ENCODE measurements at regions not wholly inside any gene's neighbourhood (a gene's known extent, or its start where the extent isn't known, plus 50 kb on each side); places are given as distances from the start of the nearest gene placed in this dataset.

DNA sequence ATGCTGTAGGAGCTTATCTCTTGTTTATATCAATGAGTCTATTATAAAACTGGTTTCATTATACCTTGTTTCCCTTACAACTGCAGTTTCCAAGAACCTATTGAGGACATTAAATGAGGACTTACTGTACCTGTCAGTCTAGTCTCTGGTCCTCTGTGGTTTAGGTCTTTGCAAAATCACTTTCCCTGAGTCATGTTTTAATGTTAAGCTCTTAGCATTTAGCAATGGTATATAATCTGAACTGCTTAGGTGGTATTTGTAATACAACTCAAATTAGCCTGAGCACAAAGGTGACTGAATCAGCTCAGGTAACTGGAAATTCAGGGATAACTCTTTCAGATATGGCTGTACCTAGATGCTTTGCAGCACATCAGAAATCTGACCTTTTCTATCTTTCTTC is 418.3 kb upstream of the SPRED2 start:
- in situ Hi-C loops (cut with HindIII; ENCODE audit: low pct_unique_long_range_greater_than_20kb, low sequenced_read_pairs) (no loop called here), intact Hi-C loops (cut with micrococcal nuclease; ENCODE audit: unreplicated experiment) (no loop called here)
- CTCF ChIA-PET: no interaction called here
- DNase-seq (ENCODE audit: low read depth, low spot score): no peak
- H3K36me3 ChIP-seq (ENCODE audit: control insufficient read depth, insufficient read depth, low read length): no peaks in the 10 kb centered on the region
- no peak for ATAC-seq
- H3K4me1 ChIP-seq (ENCODE audit: control insufficient read depth, insufficient read depth, low read length): no peaks in the 10 kb centered on the region
- H3K27me3 ChIP-seq (ENCODE audit: control insufficient read depth, insufficient read depth, low read length): no peaks in the 10 kb centered on the region; the same call in 1 of the 2 replicates
- no peaks in the 10 kb centered on the region for H3K9me3 ChIP-seq (ENCODE audit: control insufficient read depth, insufficient read depth, low read depth, low read length)
- H3K27ac ChIP-seq (ENCODE audit: low read length): no peak overlapping the region
- no peak overlapping the region for H3K4me3 ChIP-seq (ENCODE audit: low read depth in 2 of 2, low read length in 2 of 2)
- TF ChIP-seq, protein P1, sequence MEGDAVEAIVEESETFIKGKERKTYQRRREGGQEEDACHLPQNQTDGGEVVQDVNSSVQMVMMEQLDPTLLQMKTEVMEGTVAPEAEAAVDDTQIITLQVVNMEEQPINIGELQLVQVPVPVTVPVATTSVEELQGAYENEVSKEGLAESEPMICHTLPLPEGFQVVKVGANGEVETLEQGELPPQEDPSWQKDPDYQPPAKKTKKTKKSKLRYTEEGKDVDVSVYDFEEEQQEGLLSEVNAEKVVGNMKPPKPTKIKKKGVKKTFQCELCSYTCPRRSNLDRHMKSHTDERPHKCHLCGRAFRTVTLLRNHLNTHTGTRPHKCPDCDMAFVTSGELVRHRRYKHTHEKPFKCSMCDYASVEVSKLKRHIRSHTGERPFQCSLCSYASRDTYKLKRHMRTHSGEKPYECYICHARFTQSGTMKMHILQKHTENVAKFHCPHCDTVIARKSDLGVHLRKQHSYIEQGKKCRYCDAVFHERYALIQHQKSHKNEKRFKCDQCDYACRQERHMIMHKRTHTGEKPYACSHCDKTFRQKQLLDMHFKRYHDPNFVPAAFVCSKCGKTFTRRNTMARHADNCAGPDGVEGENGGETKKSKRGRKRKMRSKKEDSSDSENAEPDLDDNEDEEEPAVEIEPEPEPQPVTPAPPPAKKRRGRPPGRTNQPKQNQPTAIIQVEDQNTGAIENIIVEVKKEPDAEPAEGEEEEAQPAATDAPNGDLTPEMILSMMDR (IDR thresholded peaks at IDR 0.05): no peak
- TF ChIP-seq POLR2AphosphoS5 (IDR thresholded peaks at IDR 0.05; ENCODE audit: low read depth, low read length) (no peak), SIN3A (IDR thresholded peaks at IDR 0.05; ENCODE audit: borderline replicate concordance, insufficient read depth, low read depth, low read length) (no peak), TCF7L2 (IDR thresholded peaks at IDR 0.05; ENCODE audit: low read depth, low read length) (no peak)
- TF ChIP-seq, protein P2, sequence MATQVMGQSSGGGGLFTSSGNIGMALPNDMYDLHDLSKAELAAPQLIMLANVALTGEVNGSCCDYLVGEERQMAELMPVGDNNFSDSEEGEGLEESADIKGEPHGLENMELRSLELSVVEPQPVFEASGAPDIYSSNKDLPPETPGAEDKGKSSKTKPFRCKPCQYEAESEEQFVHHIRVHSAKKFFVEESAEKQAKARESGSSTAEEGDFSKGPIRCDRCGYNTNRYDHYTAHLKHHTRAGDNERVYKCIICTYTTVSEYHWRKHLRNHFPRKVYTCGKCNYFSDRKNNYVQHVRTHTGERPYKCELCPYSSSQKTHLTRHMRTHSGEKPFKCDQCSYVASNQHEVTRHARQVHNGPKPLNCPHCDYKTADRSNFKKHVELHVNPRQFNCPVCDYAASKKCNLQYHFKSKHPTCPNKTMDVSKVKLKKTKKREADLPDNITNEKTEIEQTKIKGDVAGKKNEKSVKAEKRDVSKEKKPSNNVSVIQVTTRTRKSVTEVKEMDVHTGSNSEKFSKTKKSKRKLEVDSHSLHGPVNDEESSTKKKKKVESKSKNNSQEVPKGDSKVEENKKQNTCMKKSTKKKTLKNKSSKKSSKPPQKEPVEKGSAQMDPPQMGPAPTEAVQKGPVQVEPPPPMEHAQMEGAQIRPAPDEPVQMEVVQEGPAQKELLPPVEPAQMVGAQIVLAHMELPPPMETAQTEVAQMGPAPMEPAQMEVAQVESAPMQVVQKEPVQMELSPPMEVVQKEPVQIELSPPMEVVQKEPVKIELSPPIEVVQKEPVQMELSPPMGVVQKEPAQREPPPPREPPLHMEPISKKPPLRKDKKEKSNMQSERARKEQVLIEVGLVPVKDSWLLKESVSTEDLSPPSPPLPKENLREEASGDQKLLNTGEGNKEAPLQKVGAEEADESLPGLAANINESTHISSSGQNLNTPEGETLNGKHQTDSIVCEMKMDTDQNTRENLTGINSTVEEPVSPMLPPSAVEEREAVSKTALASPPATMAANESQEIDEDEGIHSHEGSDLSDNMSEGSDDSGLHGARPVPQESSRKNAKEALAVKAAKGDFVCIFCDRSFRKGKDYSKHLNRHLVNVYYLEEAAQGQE (IDR thresholded peaks at IDR 0.05; ENCODE audit: insufficient read depth in 1 of 2, low read depth in 2 of 2, low read length in 1 of 2): no peak
- BruUV-seq (replicated peaks): no TSS peak
- POLR2A ChIA-PET: no interaction called here

DNA sequence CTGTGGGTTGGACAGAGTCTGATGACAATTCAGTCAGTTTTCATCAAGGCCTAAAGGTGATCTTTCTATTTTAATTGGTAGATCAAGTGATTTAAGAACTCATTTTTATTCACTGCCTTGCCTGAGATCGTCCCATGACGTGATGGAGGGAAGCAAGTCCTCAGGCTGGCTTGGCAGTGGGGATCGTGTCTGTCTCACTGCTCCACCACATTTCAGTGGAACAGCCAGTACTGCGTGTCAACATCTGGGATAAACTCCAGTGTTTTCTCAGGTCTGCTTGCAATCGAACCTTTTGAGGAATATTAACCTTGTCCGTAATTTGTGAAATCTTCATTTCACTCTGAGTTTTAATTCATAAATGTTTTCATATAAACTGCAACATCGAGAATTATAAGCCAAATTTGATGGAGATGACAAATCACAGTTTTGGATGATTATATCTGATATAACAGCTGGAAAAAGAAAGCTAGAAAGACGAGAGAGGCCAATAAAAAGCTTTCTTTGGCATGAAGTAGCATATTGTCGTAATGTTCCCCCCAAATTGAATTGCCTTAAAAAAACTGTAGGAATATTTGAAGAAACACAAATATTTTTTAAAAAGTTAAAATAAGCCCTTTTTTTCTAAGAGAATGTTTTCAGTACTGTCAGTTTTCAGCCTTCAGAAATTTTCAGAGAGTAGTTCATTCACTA is 414.7 kb upstream of the SPRED2 start:
- Histone ChIP-seq H3K27ac (ENCODE audit: low read length) (no peak overlapping the region), H3K9me3 (ENCODE audit: control insufficient read depth, insufficient read depth, low read depth, low read length) (no peaks in the 10 kb centered on the region), H3K27me3 (ENCODE audit: control insufficient read depth, insufficient read depth, low read length) (no peaks in the 10 kb centered on the region; the same call in 1 of the 2 replicates), H3K4me3 (ENCODE audit: low read depth in 2 of 2, low read length in 2 of 2) (no peak overlapping the region), H3K36me3 (ENCODE audit: control insufficient read depth, insufficient read depth, low read length) (no peaks in the 10 kb centered on the region), H3K4me1 (ENCODE audit: control insufficient read depth, insufficient read depth, low read length) (no peaks in the 10 kb centered on the region)
- POLR2A ChIA-PET: no interaction called here
- in situ Hi-C loops (cut with HindIII; ENCODE audit: low pct_unique_long_range_greater_than_20kb, low sequenced_read_pairs) (no loop called here), intact Hi-C loops (cut with micrococcal nuclease; ENCODE audit: unreplicated experiment) (no loop called here)
- ATAC-seq: no peak
- no peak for DNase-seq (ENCODE audit: low read depth, low spot score)
- no TSS peak for BruUV-seq (replicated peaks)
- no peak for TF ChIP-seq TCF7L2 (IDR thresholded peaks at IDR 0.05; ENCODE audit: low read depth, low read length)
- TF ChIP-seq, protein P2 (IDR thresholded peaks at IDR 0.05; ENCODE audit: insufficient read depth in 1 of 2, low read depth in 2 of 2, low read length in 1 of 2): no peak
- TF ChIP-seq POLR2AphosphoS5 (IDR thresholded peaks at IDR 0.05; ENCODE audit: low read depth, low read length): no peak
- TF ChIP-seq, protein P1 (IDR thresholded peaks at IDR 0.05): no peak
- TF ChIP-seq SIN3A (IDR thresholded peaks at IDR 0.05; ENCODE audit: borderline replicate concordance, insufficient read depth, low read depth, low read length): no peak
- CTCF ChIA-PET: no interaction called here

Data from Panc1 (cell line).